NCI-H2081 treated with DMSO at 0.1 percent for 48 hours (cell line): ENCODE measurements at regions not wholly inside any gene's neighbourhood (a gene's known extent, or its start where the extent isn't known, plus 50 kb on each side); places are given as distances from the start of the nearest gene placed in this dataset.
"Not testable (repeated sequence)": the region's sequence is repeated elsewhere in the genome, so short reads cannot be mapped to it uniquely, and the experiment has no call there.

Experiments used
- DNase-seq: peaks from one replicate; lab custom pipeline; 2025; lab: John Stamatoyannopoulos, UW

- DNase-seq = no peak
Measured at GRCh38 chr6:12348530-12349511, 58.7 kb downstream of the EDN1 start.

GRCh38 chr6:12350644-12351170 lies 60.5 kb downstream of the EDN1 start:
- DNase-seq = no peak

GRCh38 chr6:12351672-12352071 lies 61.5 kb downstream of the EDN1 start:
- no peak for DNase-seq

- no peak for DNase-seq
Measured at GRCh38 chr6:12353731-12354130, 63.6 kb downstream of the EDN1 start.

- no peak for DNase-seq
Measured at GRCh38 chr6:12354499-12354898, 64.3 kb downstream of the EDN1 start.

GRCh38 chr6:12355354-12355753 lies 65.2 kb downstream of the EDN1 start:
- no peak for DNase-seq

- DNase-seq = no peak
Measured at GRCh38 chr6:12356431-12356830, 66.3 kb downstream of the EDN1 start.

GRCh38 chr6:12356983-12357972 lies 67.1 kb downstream of the EDN1 start:
- DNase-seq = no peak

- DNase-seq = no peak
Measured at GRCh38 chr6:12359036-12359435, 68.9 kb downstream of the EDN1 start.

GRCh38 chr6:12361042-12361765 lies 71.0 kb downstream of the EDN1 start:
- DNase-seq = no peak

- not testable (repeated sequence) for DNase-seq
Measured at GRCh38 chr6:12363277-12363650, 73.1 kb downstream of the EDN1 start.

GRCh38 chr6:12363651-12364381 lies 73.7 kb downstream of the EDN1 start:
- DNase-seq = no peak

- DNase-seq = no peak
Measured at GRCh38 chr6:12364621-12365020, 74.5 kb downstream of the EDN1 start.

GRCh38 chr6:12366731-12367130 lies 76.6 kb downstream of the EDN1 start:
- DNase-seq = no peak

GRCh38 chr6:12367412-12367811 lies 77.3 kb downstream of the EDN1 start:
- no peak for DNase-seq

GRCh38 chr6:12369355-12369754 lies 79.2 kb downstream of the EDN1 start:
- DNase-seq = no peak

GRCh38 chr6:12369781-12370262 lies 79.7 kb downstream of the EDN1 start:
- DNase-seq = no peak

- no peak for DNase-seq
Measured at GRCh38 chr6:12371151-12371550, 81.0 kb downstream of the EDN1 start.

GRCh38 chr6:12371641-12372146 lies 81.5 kb downstream of the EDN1 start:
- DNase-seq = no peak

GRCh38 chr6:12379181-12379580 lies 89.0 kb downstream of the EDN1 start:
- DNase-seq = no peak

GRCh38 chr6:12381587-12381986 lies 91.4 kb downstream of the EDN1 start:
- DNase-seq = no peak
